GM23338 (cell line): ENCODE measurements at regions not wholly inside any gene's neighbourhood (a gene's known extent, or its start where the extent isn't known, plus 50 kb on each side); places are given as distances from the start of the nearest gene placed in this dataset.
A peak's percentile ranks its signal among the peaks of the same experiment; 100 is the strongest.

Experiments
- ATAC-seq: fragments of 200-7000 bp; cut with Tn5 transposase; 3 replicates; pipeline ENCODE4 v1.9.1; 2020
- DNase-seq: peaks from one replicate; pipeline ENCODE4 v3.0.0-alpha.2; 2015; ENCODE audit warnings: low spot score
- H2AFZ ChIP-seq: fragments of 200-600 bp; sonication (generic); 2 replicates; pipeline ENCODE4 v1.8.0; 2016; ENCODE audit warnings: antibody characterized with exemption, mild to moderate bottlenecking, moderate library complexity
- H3F3A ChIP-seq: fragments of 200-600 bp; sonication (generic); replicated peaks from 2 replicates; pipeline ENCODE4 v1.8.0; 2017; ENCODE audit warnings: antibody characterized with exemption, mixed run types, low read depth
- H3K27ac ChIP-seq: fragments of 200-600 bp; sonication (generic); 2 replicates; pipeline ENCODE4 v1.6.1; 2016; ENCODE audit warnings: low read depth
- H3K27me3 ChIP-seq: fragments of 200-600 bp; sonication (generic); 2 replicates; pipeline ENCODE4 v1.8.0; 2016; ENCODE audit warnings: mild to moderate bottlenecking, mixed run types, moderate library complexity; ENCODE audit not compliant: insufficient read depth
- H3K36me3 ChIP-seq: fragments of 200-600 bp; sonication (generic); 2 replicates; pipeline ENCODE4 v1.8.0; 2016; ENCODE audit warnings: mild to moderate bottlenecking; ENCODE audit not compliant: insufficient read depth
- H3K4me1 ChIP-seq: fragments of 200-600 bp; sonication (generic); 2 replicates; pipeline ENCODE4 v1.8.0; 2016; ENCODE audit warnings: mild to moderate bottlenecking, moderate library complexity; ENCODE audit not compliant: insufficient read depth
- H3K4me2 ChIP-seq: fragments of 200-600 bp; sonication (generic); 2 replicates; pipeline ENCODE4 v1.7.1; 2017; ENCODE audit warnings: mixed run types
- H3K4me3 ChIP-seq: fragments of 200-600 bp; sonication (generic); 2 replicates; pipeline ENCODE4 v1.6.1; 2016; ENCODE audit warnings: mixed run types
- H3K79me2 ChIP-seq: fragments of 200-600 bp; sonication (generic); replicated peaks from 2 replicates; pipeline ENCODE4 v1.8.0; 2017; ENCODE audit warnings: mild to moderate bottlenecking; ENCODE audit not compliant: insufficient read depth
- H3K9me2 ChIP-seq: fragments of 200-600 bp; sonication (generic); 2 replicates; pipeline ENCODE4 v1.8.0; 2017; ENCODE audit not compliant: insufficient read depth
- H4K20me1 ChIP-seq: fragments of 200-600 bp; sonication (generic); replicated peaks from 2 replicates; pipeline ENCODE4 v1.8.0; 2017; ENCODE audit warnings: mild to moderate bottlenecking; ENCODE audit not compliant: insufficient read depth
- H3K27ac Mint-ChIP-seq: 2 replicates; pipeline ENCODE4 v1.8.0; 2020; ENCODE audit warnings: inconsistent platforms, mild to moderate bottlenecking, moderate library complexity, mixed read lengths
- H3K27me3 Mint-ChIP-seq: 3 replicates; pipeline ENCODE4 v1.8.0; 2022; ENCODE audit warnings: low read depth, mild to moderate bottlenecking, moderate library complexity, mixed read lengths, inconsistent platforms; ENCODE audit not compliant: insufficient read depth, poor library complexity
- H3K36me3 Mint-ChIP-seq: 3 replicates; pipeline ENCODE4 v1.8.0; 2021; ENCODE audit warnings: low read depth, mild to moderate bottlenecking, inconsistent platforms, moderate library complexity, mixed read lengths
- H3K4me1 Mint-ChIP-seq: 3 replicates; pipeline ENCODE4 v1.8.0; 2020; ENCODE audit warnings: mild to moderate bottlenecking, inconsistent platforms, mixed read lengths
- H3K4me3 Mint-ChIP-seq: 3 replicates; pipeline ENCODE4 v1.8.0; 2021; ENCODE audit warnings: moderate library complexity, mild to moderate bottlenecking, inconsistent platforms, mixed read lengths
- H3K9me3 Mint-ChIP-seq: 3 replicates; pipeline ENCODE4 v1.8.0; 2020; ENCODE audit warnings: moderate library complexity, mild to moderate bottlenecking, inconsistent platforms, mixed read lengths
- CREB1 ChIP-seq: fragments of 250-450 bp; sonication (Bioruptor Pico); IDR thresholded peaks from 2 replicates; pipeline ENCODE4 v1.5.0; 2020; ENCODE audit warnings: low read depth, mild to moderate bottlenecking, moderate library complexity
- CTCF ChIP-seq, 2 experiments: fragments of 200-600 bp in 1 of 2; sonication (generic) in 1 of 2; conservative IDR thresholded peaks; 2 replicates each; pipeline versions ENCODE4 v1.5.1 to v1.6.1; 2016 to 2017; ENCODE audit warnings: antibody characterized with exemption in 2 of 2, low read depth in 2 of 2, mild to moderate bottlenecking in 2 of 2, moderate library complexity in 1 of 2
- ETS1 ChIP-seq: IDR thresholded peaks from 2 replicates; pipeline ENCODE4 v1.6.1; 2016; ENCODE audit warnings: antibody characterized with exemption
- EZH2 ChIP-seq: fragments of 200-600 bp; sonication (generic); IDR thresholded peaks from one replicate; pipeline ENCODE4 v1.8.0; 2017; ENCODE audit warnings: antibody characterized with exemption, mild to moderate bottlenecking, low read depth; ENCODE audit not compliant: unreplicated experiment
- EZH2phosphoT487 ChIP-seq: fragments of 200-600 bp; sonication (generic); IDR thresholded peaks from one replicate; pipeline ENCODE4 v1.8.1; 2018; ENCODE audit warnings: antibody characterized with exemption; ENCODE audit not compliant: unreplicated experiment
- JUNB ChIP-seq: IDR thresholded peaks from one replicate; pipeline ENCODE4 v1.6.1; 2016; ENCODE audit warnings: antibody characterized with exemption; ENCODE audit not compliant: unreplicated experiment
- NANOG ChIP-seq: IDR thresholded peaks from 2 replicates; pipeline ENCODE4 v1.6.1; 2016; ENCODE audit warnings: antibody characterized with exemption, borderline replicate concordance
- POLR2AphosphoS5 ChIP-seq: IDR thresholded peaks from 2 replicates; pipeline ENCODE4 v1.6.1; 2016; ENCODE audit warnings: antibody characterized with exemption, low read depth
- REST ChIP-seq: IDR thresholded peaks from one replicate; pipeline ENCODE4 v1.6.1; 2018; ENCODE audit warnings: antibody characterized with exemption; ENCODE audit not compliant: unreplicated experiment
- STAT1 ChIP-seq: IDR thresholded peaks from one replicate; pipeline ENCODE4 v1.6.1; 2016; ENCODE audit warnings: antibody characterized with exemption; ENCODE audit not compliant: unreplicated experiment
- ZNF114 ChIP-seq: fragments of 250-450 bp; sonication (Bioruptor Pico); IDR thresholded peaks from 2 replicates; pipeline ENCODE4 v1.5.0; 2020; ENCODE audit warnings: mild to moderate bottlenecking, moderate library complexity
- ZNF331 ChIP-seq: fragments of 250-450 bp; sonication (Bioruptor Pico); IDR thresholded peaks from 2 replicates; pipeline ENCODE4 v1.5.0; 2020; ENCODE audit warnings: low read depth, mild to moderate bottlenecking, moderate library complexity
- ZNF462 ChIP-seq: fragments of 250-450 bp; sonication (Bioruptor Pico); IDR thresholded peaks from 2 replicates; pipeline ENCODE4 v1.5.0; 2020; ENCODE audit warnings: mild to moderate bottlenecking, moderate library complexity

- TF ChIP-seq ZNF462 (CRISPR knock-in tag) (no peak), STAT1 (no peak), REST (no peak), ZNF114 (no peak), NANOG (no peak), CREB1 (CRISPR knock-in tag) (no peak)
These were observed 101.7 kb downstream of the TMEM100 start (continued) for GRCh38 chr17:55620945-55621344.

GRCh38 chr17:55620023-55620422 lies 102.6 kb downstream of the TMEM100 start:
- Mint-ChIP-seq H3K27me3 (peaks cover 2% of the 10 kb centered on the region), H3K27ac (no peak overlapping the region), H3K9me3 (no peaks in the 10 kb centered on the region), H3K4me3 (no peak overlapping the region), H3K4me1 (no peaks in the 10 kb centered on the region), H3K36me3 (no peaks in the 10 kb centered on the region)
- Histone ChIP-seq H3K27me3 (no peaks in the 10 kb centered on the region), H3K4me1 (no peaks in the 10 kb centered on the region), H3K79me2 (no peaks in the 10 kb centered on the region), H3K4me2 (no peak overlapping the region), H3K27ac (no peak overlapping the region), H3K4me3 (no peak overlapping the region), H3F3A (no peaks in the 10 kb centered on the region), H4K20me1 (no peaks in the 10 kb centered on the region; the same call in 1 of the 2 replicates), H3K9me2 (peaks cover 9% of the 10 kb centered on the region; the same call in 1 of the 2 replicates), H3K36me3 (no peaks in the 10 kb centered on the region), H2AFZ (peak overlapping the region; percentile 59; the same call in 1 of the 2 replicates)
- no peak for DNase-seq
- no peak for ATAC-seq
- TF ChIP-seq ZNF114: no peak
- TF ChIP-seq ZNF331 (CRISPR knock-in tag): no peak
- TF ChIP-seq CTCF (conservative IDR thresholded peaks at IDR 0.05; ENCODE audit: low read depth in 2 of 2): no peak
- TF ChIP-seq NANOG: no peak
- TF ChIP-seq POLR2AphosphoS5: no peak
- TF ChIP-seq ETS1: no peak
- TF ChIP-seq EZH2: no peak
- no peak for TF ChIP-seq JUNB
- TF ChIP-seq EZH2phosphoT487: no peak
